IMR-90 (cell line): ENCODE measurements at regions not wholly inside any gene's neighbourhood (a gene's known extent, or its start where the extent isn't known, plus 50 kb on each side); places are given as distances from the start of the nearest gene placed in this dataset.

ENCODE experiments used
- ATAC-seq: fragments of 200-7000 bp; cut with Tn5 transposase; 2 replicates; pipeline ENCODE4 v1.9.1; 2020; ENCODE audit warnings: low read depth, mild to moderate bottlenecking, moderate library complexity
- BruUV-seq: library from RNA; stranded (reverse); fragments of 400-500 nt; replicated peaks from 2 replicates; lab custom pipeline; 2021; lab: Mats Ljungman, UMichigan
- CTCF ChIA-PET: fragments of 300-600 bp; formaldehyde crosslinking; extraction: SDS; loops from one replicate; lab custom pipeline; 2021; ENCODE audit warnings: antibody characterized with exemption; lab: Yijun Ruan, JAX
- POLR2A ChIA-PET: fragments of 300-600 bp; sonication (Branson Sonifier 250); formaldehyde crosslinking; loops from one replicate; lab custom pipeline; 2022; ENCODE audit warnings: antibody characterized with exemption; ENCODE audit not compliant: unreplicated experiment; lab: Charles Lee
- DNase-seq: peaks from one replicate; pipeline ENCODE4 v3.0.0; 2013
- H2AFZ ChIP-seq: replicated peaks from 2 replicates; pipeline ENCODE3; 2013; ENCODE audit warnings: low read length, mild to moderate bottlenecking; ENCODE audit not compliant: poor library complexity
- H2AK5ac ChIP-seq: 2 replicates; pipeline ENCODE4 v1.6.1; 2013; ENCODE audit warnings: low read depth, low read length, inconsistent platforms
- H2AK9ac ChIP-seq: replicated peaks from 2 replicates; pipeline ENCODE3; 2013; ENCODE audit warnings: mild to moderate bottlenecking, low read depth, low read length, moderate library complexity; ENCODE audit not compliant: poor library complexity
- H2BK120ac ChIP-seq: 2 replicates; pipeline ENCODE4 v1.6.1; 2013; ENCODE audit warnings: low read depth, low read length, inconsistent platforms
- H2BK15ac ChIP-seq: 3 replicates; pipeline ENCODE4 v1.6.1; 2013; ENCODE audit warnings: low read depth, low read length, inconsistent platforms
- H2BK20ac ChIP-seq: 2 replicates; pipeline ENCODE4 v1.6.1; 2013; ENCODE audit warnings: low read depth, mild to moderate bottlenecking, inconsistent platforms, low read length, moderate library complexity
- H2BK5ac ChIP-seq: 2 replicates; pipeline ENCODE4 v1.6.1; 2013; ENCODE audit warnings: mild to moderate bottlenecking, low read depth, low read length, inconsistent platforms; ENCODE audit not compliant: poor library complexity, severe bottlenecking
- H3K14ac ChIP-seq: replicated peaks from 2 replicates; pipeline ENCODE4 v1.6.1; 2013; ENCODE audit warnings: low read depth, low read length, inconsistent platforms
- H3K18ac ChIP-seq: 2 replicates; pipeline ENCODE4 v1.6.1; 2013; ENCODE audit warnings: low read depth, low read length, control low read depth
- H3K23ac ChIP-seq: 2 replicates; pipeline ENCODE4 v1.6.1; 2013; ENCODE audit warnings: low read depth, low read length, inconsistent platforms
- H3K27ac ChIP-seq: 2 replicates; pipeline ENCODE4 v1.5.1; 2013; ENCODE audit warnings: mild to moderate bottlenecking, control low read depth, low read length; ENCODE audit not compliant: insufficient read depth
- H3K27me3 ChIP-seq: 2 replicates; pipeline ENCODE4 v1.6.1; 2013; ENCODE audit warnings: low read length; ENCODE audit not compliant: control insufficient read depth, insufficient read depth
- H3K36me3 ChIP-seq: 2 replicates; pipeline ENCODE4 v1.6.1; 2013; ENCODE audit warnings: low read length, mixed read lengths; ENCODE audit not compliant: control insufficient read depth, insufficient read depth
- H3K4ac ChIP-seq: 2 replicates; pipeline ENCODE4 v1.6.1; 2013; ENCODE audit warnings: low read depth, low read length, inconsistent platforms
- H3K4me1 ChIP-seq: 2 replicates; pipeline ENCODE4 v1.6.1; 2013; ENCODE audit warnings: low read length, mixed read lengths; ENCODE audit not compliant: control insufficient read depth, insufficient read depth
- H3K4me2 ChIP-seq: 2 replicates; pipeline ENCODE4 v1.6.1; 2013; ENCODE audit warnings: low read depth, mild to moderate bottlenecking, control low read depth, low read length, moderate library complexity
- H3K4me3 ChIP-seq: 2 replicates; pipeline ENCODE4 v1.5.1; 2013; ENCODE audit warnings: low read depth, mild to moderate bottlenecking, control low read depth, low read length, moderate library complexity; ENCODE audit not compliant: insufficient read depth
- H3K56ac ChIP-seq: 2 replicates; pipeline ENCODE4 v1.6.1; 2013; ENCODE audit warnings: low read length, inconsistent platforms; ENCODE audit not compliant: insufficient read depth; ENCODE audit errors: extremely low read depth
- H3K79me1 ChIP-seq, 2 experiments: 2 replicates each; pipeline ENCODE4 v1.6.1; 2013; ENCODE audit warnings: low read length in 2 of 2, inconsistent platforms in 1 of 2, low read depth in 1 of 2
- H3K9ac ChIP-seq: 2 replicates; pipeline ENCODE4 v1.6.1; 2013; ENCODE audit warnings: low read depth, low read length, control low read depth
- H3K9me1 ChIP-seq: 2 replicates; pipeline ENCODE4 v1.6.1; 2013; ENCODE audit warnings: low read length, inconsistent platforms; ENCODE audit not compliant: insufficient read depth
- H3K9me3 ChIP-seq: 2 replicates; pipeline ENCODE4 v1.6.1; 2013; ENCODE audit warnings: low read length; ENCODE audit not compliant: control insufficient read depth, insufficient read depth
- H4K20me1 ChIP-seq: 2 replicates; pipeline ENCODE4 v1.6.1; 2013; ENCODE audit warnings: low read length, inconsistent platforms; ENCODE audit not compliant: insufficient read depth
- H4K5ac ChIP-seq: 2 replicates; pipeline ENCODE4 v1.6.1; 2013; ENCODE audit warnings: mild to moderate bottlenecking, low read depth, low read length, control low read depth
- H4K8ac ChIP-seq, 2 experiments: 2 replicates each; pipeline ENCODE4 v1.6.1; 2013; ENCODE audit warnings: low read depth in 2 of 2, low read length in 2 of 2, control low read depth in 1 of 2, inconsistent platforms in 1 of 2
- H4K91ac ChIP-seq: 2 replicates; pipeline ENCODE4 v1.6.1; 2013; ENCODE audit warnings: low read depth, low read length, inconsistent platforms; ENCODE audit not compliant: insufficient read depth
- CTCF ChIP-seq: conservative IDR thresholded peaks from 2 replicates; pipeline ENCODE4 v1.5.1; 2012; ENCODE audit warnings: mild to moderate bottlenecking, low read depth, low read length, improper control_type of control experiment
- ELK1 ChIP-seq: fragments of 150-350 bp; IDR thresholded peaks from 2 replicates; pipeline ENCODE4 v1.6.1; 2016; ENCODE audit warnings: low read depth, mild to moderate bottlenecking, low read length, moderate library complexity, borderline replicate concordance
- FOS ChIP-seq: fragments of 150-350 bp; IDR thresholded peaks from 2 replicates; pipeline ENCODE4 v1.6.1; 2016; ENCODE audit warnings: low read depth, low read length
- NFE2L2 ChIP-seq: fragments of 150-350 bp; IDR thresholded peaks from 2 replicates; pipeline ENCODE4 v1.6.1; 2016; ENCODE audit warnings: low read depth, mild to moderate bottlenecking, low read length
- POLR2A ChIP-seq: IDR thresholded peaks from 2 replicates; pipeline ENCODE4 v1.6.1; 2012; ENCODE audit warnings: mild to moderate bottlenecking, low read depth, low read length
- RAD21 ChIP-seq: IDR thresholded peaks from 2 replicates; pipeline ENCODE4 v1.6.1; 2012; ENCODE audit warnings: low read length, improper control_type of control experiment
- WGBS, 2 experiments: methylation state at CpG; one replicate each; pipeline versions ENCODE4 v1.1.5 to v1.1.7; 2013; ENCODE audit warnings: missing lambda C conversion rate in 2 of 2; ENCODE audit not compliant: insufficient read length in 1 of 2; ENCODE audit errors: extremely low coverage in 2 of 2; 5-methylcytosine and 5-hydroxymethylcytosine counted together
- dilution Hi-C: fragments of 300-500 bp; cut with HindIII; formaldehyde crosslinking; loops from one replicate; pipeline ENCODE4 v1.14.3; 2018; ENCODE audit warnings: low sequenced_read_pairs; ENCODE audit not compliant: unreplicated experiment
- in situ Hi-C: fragments of 300-500 bp; cut with MboI; formaldehyde crosslinking; loops from 3 replicates; pipeline ENCODE4 v1.14.3; 2019; ENCODE audit warnings: low sequenced_read_pairs, inconsistent platforms, mixed read lengths
- intact Hi-C: fragments of 100-400 bp; cut with micrococcal nuclease; formaldehyde crosslinking; loops from 2 replicates; pipeline ENCODE4 v1.10.0; 2022

- Histone ChIP-seq H2BK20ac (no peak overlapping the region), H3K36me3 (no peaks in the 10 kb centered on the region), H3K4ac (no peak overlapping the region), H3K9ac (no peak overlapping the region), H2BK15ac (no peak overlapping the region), H2AFZ (no peak overlapping the region), H3K23ac (no peak overlapping the region), H3K4me3 (no peak overlapping the region), H3K79me1 (no peaks in the 10 kb centered on the region), H3K9me3 (peaks cover 11% of the 10 kb centered on the region; the same call in 1 of the 2 replicates), H3K4me2 (no peak overlapping the region), H3K9me1 (no peaks in the 10 kb centered on the region), H3K18ac (no peak overlapping the region), H4K8ac (no peak overlapping the region), H2BK120ac (no peak overlapping the region), H3K56ac (no peak overlapping the region), H3K4me1 (no peaks in the 10 kb centered on the region), H2AK9ac (no peak overlapping the region), H3K14ac (no peak overlapping the region), H2AK5ac (no peak overlapping the region), H4K20me1 (no peaks in the 10 kb centered on the region), H2BK5ac (no peak overlapping the region), H3K27me3 (no peaks in the 10 kb centered on the region; the same call in 1 of the 2 replicates), H4K5ac (no peak overlapping the region), H4K91ac (no peak overlapping the region), H3K27ac (no peak overlapping the region)
- ATAC-seq: no peak
- no peak for DNase-seq
- intact Hi-C loops (no loop called here), dilution Hi-C loops (no loop called here), in situ Hi-C loops (no loop called here)
- no peak for TF ChIP-seq ELK1
- no peak for TF ChIP-seq POLR2A
- TF ChIP-seq NFE2L2: no peak
- no peak for TF ChIP-seq RAD21
- TF ChIP-seq CTCF: no peak
- no peak for TF ChIP-seq FOS
- POLR2A ChIA-PET: no interaction called here
- 37% methylated on average over 2 of the region's 5 CpGs; no CpG with 5 or more reads in 1 of the 2 experiments for WGBS, 2 experiments
- CTCF ChIA-PET: no interaction called here
- no TSS peak for BruUV-seq
These were observed 331.4 kb upstream of the MGMT start for GRCh38 chr10:129135624-129136023.
